Small intestine (tissue), 7 donors: ENCODE measurements at regions not wholly inside any gene's neighbourhood (a gene's known extent, or its start where the extent isn't known, plus 50 kb on each side); places are given as distances from the start of the nearest gene placed in this dataset.

ENCODE experiments used
- DNase-seq, 2 donors: peaks; one replicate each; pipeline versions ENCODE4 v3.0.0 to v3.0.0-alpha.2; 2013
- FAIRE-seq: peaks from 2 replicates; lab custom pipeline; 2012; peaks lifted over from hg19 to GRCh38; lab: Jason Lieb, UNC
- H3K27ac ChIP-seq, 3 donors: one replicate each; pipeline ENCODE4 v1.5.1; 2013; ENCODE audit warnings: low read length in 2 of 3, mild to moderate bottlenecking in 2 of 3, control low read depth in 1 of 3, inconsistent platforms in 1 of 3, low read depth in 1 of 3, moderate library complexity in 1 of 3
- H3K27me3 ChIP-seq, 3 donors: one replicate each; pipeline ENCODE4 v1.6.1; 2013; ENCODE audit warnings: low read length in 3 of 3, inconsistent platforms in 1 of 3; ENCODE audit not compliant: control insufficient read depth in 3 of 3, insufficient read depth in 3 of 3
- H3K36me3 ChIP-seq, 3 donors: one replicate each; pipeline ENCODE4 v1.6.1; 2013; ENCODE audit warnings: low read length in 3 of 3, inconsistent platforms in 1 of 3, low read depth in 1 of 3, mild to moderate bottlenecking in 1 of 3, moderate library complexity in 1 of 3; ENCODE audit not compliant: control insufficient read depth in 3 of 3, insufficient read depth in 2 of 3
- H3K4me1 ChIP-seq, 3 donors: one replicate each; pipeline ENCODE4 v1.6.1; 2013; ENCODE audit warnings: low read length in 2 of 3, inconsistent platforms in 1 of 3, low read depth in 1 of 3, mild to moderate bottlenecking in 1 of 3, moderate library complexity in 1 of 3; ENCODE audit not compliant: control insufficient read depth in 3 of 3, insufficient read depth in 2 of 3
- H3K4me3 ChIP-seq, 3 donors: one replicate each; pipeline ENCODE4 v1.5.1; 2013; ENCODE audit warnings: low read length in 3 of 3, control low read depth in 1 of 3, inconsistent platforms in 1 of 3, low read depth in 1 of 3, mild to moderate bottlenecking in 1 of 3, moderate library complexity in 1 of 3
- H3K9me3 ChIP-seq, 2 donors: one replicate each; pipeline ENCODE4 v1.6.1; 2013; ENCODE audit warnings: low read depth in 1 of 2, low read length in 1 of 2; ENCODE audit not compliant: control insufficient read depth in 2 of 2, insufficient read depth in 1 of 2
- WGBS, 3 donors: extraction: QIAGEN DNeasy Blood & Tissue Kit; methylation state at CpG; one replicate each; pipeline ENCODE4 v1.1.7; 2013; 5-methylcytosine and 5-hydroxymethylcytosine counted together
- donor health status: healthy with polysubstance abuse.
- donor health status: control.
- donor health status: control.
- donor health status: Bipolar disorder and iron deficiency.
- donor health status: healthy.

- Histone ChIP-seq H3K36me3 (no peaks in the 10 kb centered on the region), H3K27ac (no peak overlapping the region), H3K27me3 (no peaks in the 10 kb centered on the region), H3K4me1 (no peaks in the 10 kb centered on the region), H3K9me3 (no peaks in the 10 kb centered on the region), H3K4me3 (no peak overlapping the region)
- DNase-seq (no peak), FAIRE-seq (no peak)
- 75 to 80% (median 75%) methylated on average over 2 of the region's 2 CpGs for WGBS, 3 donors
Observed at GRCh38 chr9:1366276-1366675, 316.1 kb downstream of the DMRT2 start.

- H3K9me3 ChIP-seq, result no peaks in the 10 kb centered on the region
- 85 to 88% (median 86%) methylated on average over 1 of the region's 1 CpG for WGBS, 3 donors
- FAIRE-seq (no peak), DNase-seq (no peak)
- H3K4me3 ChIP-seq, result no peak overlapping the region
- H3K36me3 ChIP-seq, result no peaks in the 10 kb centered on the region
- no peak overlapping the region for H3K27ac ChIP-seq
- no peaks in the 10 kb centered on the region for H3K27me3 ChIP-seq
- H3K4me1 ChIP-seq, result no peaks in the 10 kb centered on the region
Observed at GRCh38 chr9:1369297-1369696, 319.1 kb downstream of the DMRT2 start.

GRCh38 chr9:1373445-1373844, 323.3 kb downstream of the DMRT2 start:
- no peaks in the 10 kb centered on the region for H3K27me3 ChIP-seq
- no peaks in the 10 kb centered on the region for H3K4me1 ChIP-seq
- no peak overlapping the region for H3K4me3 ChIP-seq
- FAIRE-seq (no peak), DNase-seq (no peak)
- WGBS, 3 donors, result 60 to 73% (median 69%) methylated on average over 5 of the region's 5 CpGs
- no peaks in the 10 kb centered on the region for H3K9me3 ChIP-seq
- H3K36me3 ChIP-seq, result no peaks in the 10 kb centered on the region
- H3K27ac ChIP-seq, result no peak overlapping the region

- no peaks in the 10 kb centered on the region for H3K27me3 ChIP-seq
- FAIRE-seq (no peak), DNase-seq (no peak)
- H3K36me3 ChIP-seq, result no peaks in the 10 kb centered on the region
- no peak overlapping the region for H3K27ac ChIP-seq
- H3K4me1 ChIP-seq, result no peaks in the 10 kb centered on the region
- no peak overlapping the region for H3K4me3 ChIP-seq
- H3K9me3 ChIP-seq, result no peaks in the 10 kb centered on the region
- WGBS, 3 donors, result 67 to 68% (median 68%) methylated on average over 4 of the region's 4 CpGs
Observed at GRCh38 chr9:1383899-1384455, 333.8 kb downstream of the DMRT2 start.

- H3K27me3 ChIP-seq, result no peaks in the 10 kb centered on the region
- H3K36me3 ChIP-seq, result no peaks in the 10 kb centered on the region
- no peak overlapping the region for H3K4me3 ChIP-seq
- no peak for DNase-seq
- FAIRE-seq, result no peak
- 49 to 69% (median 66%) methylated on average over 2 of the region's 2 CpGs for WGBS, 3 donors
- no peak overlapping the region for H3K27ac ChIP-seq
- H3K9me3 ChIP-seq, result no peaks in the 10 kb centered on the region
- no peaks in the 10 kb centered on the region for H3K4me1 ChIP-seq
Observed at GRCh38 chr9:1384816-1385215, 334.7 kb downstream of the DMRT2 start.

- no peak overlapping the region for H3K4me3 ChIP-seq
Observed at GRCh38 chr9:1386420-1386819, 336.3 kb downstream of the DMRT2 start.

GRCh38 chr9:1388216-1388615, 338.1 kb downstream of the DMRT2 start:
- H3K4me1 ChIP-seq, result no peaks in the 10 kb centered on the region
- DNase-seq, result no peak
- no peak overlapping the region for H3K27ac ChIP-seq
- WGBS, 3 donors, result 61 to 62% (median 62%) methylated on average over 4 of the region's 4 CpGs
- H3K9me3 ChIP-seq, result no peaks in the 10 kb centered on the region
- FAIRE-seq, result no peak
- no peaks in the 10 kb centered on the region for H3K36me3 ChIP-seq
- H3K27me3 ChIP-seq, result no peaks in the 10 kb centered on the region
- no peak overlapping the region for H3K4me3 ChIP-seq

More at GRCh38 chr9:1386420-1386819, 336.3 kb downstream of the DMRT2 start:
- Histone ChIP-seq H3K27ac (no peak overlapping the region), H3K36me3 (no peaks in the 10 kb centered on the region), H3K4me1 (no peaks in the 10 kb centered on the region), H3K9me3 (no peaks in the 10 kb centered on the region), H3K27me3 (no peaks in the 10 kb centered on the region)
- DNase-seq, result no peak
- 55 to 71% (median 65%) methylated on average over 4 of the region's 4 CpGs for WGBS, 3 donors
- FAIRE-seq, result no peak

- H3K27me3 ChIP-seq, result no peaks in the 10 kb centered on the region
- H3K4me1 ChIP-seq, result no peaks in the 10 kb centered on the region
- FAIRE-seq (no peak), DNase-seq (no peak)
- no peak overlapping the region for H3K4me3 ChIP-seq
- no peaks in the 10 kb centered on the region for H3K36me3 ChIP-seq
- 31 to 39% (median 38%) methylated on average over 5 of the region's 5 CpGs for WGBS, 3 donors
- H3K27ac ChIP-seq, result no peak overlapping the region
- H3K9me3 ChIP-seq, result no peaks in the 10 kb centered on the region
Observed at GRCh38 chr9:1400983-1401382, 350.8 kb downstream of the DMRT2 start.

- WGBS, 3 donors, result 54 to 66% (median 65%) methylated on average over 4 of the region's 4 CpGs
- no peaks in the 10 kb centered on the region for H3K9me3 ChIP-seq
- no peaks in the 10 kb centered on the region for H3K36me3 ChIP-seq
- no peak overlapping the region for H3K27ac ChIP-seq
- no peaks in the 10 kb centered on the region for H3K4me1 ChIP-seq
- DNase-seq, result no peak
- FAIRE-seq, result no peak
- H3K4me3 ChIP-seq, result no peak overlapping the region
- H3K27me3 ChIP-seq, result no peaks in the 10 kb centered on the region
Observed at GRCh38 chr9:1404940-1405339, 354.8 kb downstream of the DMRT2 start.
